HG02588 (cell line): ENCODE measurements at regions not wholly inside any gene's neighbourhood (a gene's known extent, or its start where the extent isn't known, plus 50 kb on each side); places are given as distances from the start of the nearest gene placed in this dataset.

ENCODE experiments used
- ATAC-seq: cut with Tn5 transposase; IDR thresholded peaks from one replicate; pipeline ENCODE4 v1.9.1; 2021; ENCODE audit warnings: mild to moderate bottlenecking, moderate library complexity; ENCODE audit not compliant: unreplicated experiment

DNA sequence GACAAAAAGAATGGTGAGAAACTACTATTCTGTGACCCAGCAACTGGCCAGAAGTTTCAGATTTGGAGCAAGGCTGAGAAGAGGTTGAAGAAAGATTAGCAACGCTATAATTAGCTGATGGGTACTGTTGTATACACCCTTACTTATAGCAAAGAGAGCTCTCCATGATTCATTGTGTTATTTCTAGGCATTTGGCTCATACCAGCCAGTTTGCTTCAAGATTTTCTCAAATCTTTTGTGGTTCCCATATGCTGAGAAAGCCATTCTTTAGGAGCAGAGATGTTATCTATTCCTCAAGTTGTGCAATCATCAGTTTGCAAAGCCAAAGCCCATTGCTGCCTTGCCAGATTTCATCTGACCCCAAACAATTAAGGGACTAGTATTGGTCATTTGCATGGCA, 179.4 kb downstream of the ETS1 start:
- ATAC-seq: no peak

- peak; percentile 68 for ATAC-seq
These were observed 181.4 kb downstream of the ETS1 start for GRCh38 chr11:128405714-128406662.

DNA sequence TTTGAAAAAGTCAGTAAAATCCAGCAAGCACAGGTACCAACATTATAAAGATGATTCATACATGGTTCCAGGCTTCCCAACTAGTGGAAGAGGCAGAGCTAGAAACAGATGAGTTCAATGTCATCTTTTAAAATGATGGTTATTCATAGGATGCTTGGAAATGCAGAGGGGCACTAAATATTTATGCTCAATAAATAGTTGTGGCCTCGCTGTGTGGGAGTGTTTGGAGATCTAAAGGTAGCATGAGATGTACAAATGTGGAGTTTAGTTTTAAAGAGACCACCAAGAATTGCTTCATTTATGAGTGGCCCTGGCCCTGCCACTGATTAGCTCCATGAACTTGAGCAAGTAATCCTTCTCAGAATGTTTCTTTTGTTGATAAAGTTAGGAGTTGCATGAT, 182.2 kb downstream of the ETS1 start:
- no peak for ATAC-seq

DNA sequence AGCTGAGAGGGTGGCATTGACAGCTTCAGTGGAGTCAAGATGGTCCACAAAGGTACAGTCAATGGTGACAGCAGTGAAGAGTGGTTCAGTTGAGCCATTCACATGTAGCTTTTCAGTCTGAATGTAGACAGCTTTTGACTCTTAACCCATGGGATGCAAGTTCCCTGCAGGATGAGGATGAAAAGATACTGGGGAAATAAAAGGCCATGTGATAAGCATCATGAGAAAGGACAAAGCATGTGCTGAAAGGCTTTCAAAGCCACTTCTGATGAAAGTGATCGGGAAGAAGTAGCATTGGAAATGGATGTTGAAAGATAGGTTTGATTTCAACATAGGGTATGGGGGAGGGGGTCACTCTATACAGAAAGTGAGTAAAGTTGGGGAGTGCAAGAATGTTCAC, 182.9 kb downstream of the ETS1 start:
- ATAC-seq: no peak

DNA sequence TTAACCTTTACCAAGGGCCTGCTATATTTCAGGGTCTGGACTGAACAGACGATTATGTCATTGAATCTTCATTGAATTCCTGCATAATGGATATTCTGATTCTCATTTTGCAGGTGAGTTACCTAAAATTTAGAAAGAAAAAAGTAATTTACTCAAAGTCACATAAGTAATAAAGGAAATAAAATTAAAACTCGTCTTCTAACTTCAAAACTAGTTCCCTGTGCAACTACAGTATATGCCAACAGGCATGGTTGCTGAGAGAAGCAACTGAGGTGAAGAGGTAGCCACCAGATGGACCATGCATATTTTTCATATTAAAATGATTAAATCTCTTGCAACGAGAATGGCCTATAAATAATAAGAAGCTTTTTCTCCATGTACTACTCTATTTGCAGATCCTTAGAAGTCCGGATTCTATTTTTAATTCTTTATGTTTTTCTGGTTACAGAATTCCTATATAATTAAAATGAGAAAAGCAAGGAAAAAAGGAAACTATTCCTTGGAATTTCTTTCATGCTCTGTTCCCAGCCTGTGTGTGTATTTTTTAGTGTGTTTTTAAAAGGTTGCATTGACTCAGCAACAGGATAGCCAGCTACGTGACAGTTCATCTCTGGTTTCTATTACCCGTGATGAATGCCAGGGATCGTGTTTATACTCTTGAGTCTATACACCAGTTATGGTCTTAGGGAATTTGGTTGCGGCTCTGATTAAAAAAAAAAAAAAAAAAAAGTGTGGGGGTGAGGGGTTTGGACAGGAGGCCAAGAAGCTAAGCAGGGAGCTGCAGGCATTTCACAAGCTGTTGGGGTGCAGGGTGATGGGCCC, 186.8 kb downstream of the ETS1 start:
- no peak for ATAC-seq

GRCh38 chr11:128399251-128400121, 187.9 kb downstream of the ETS1 start:
- ATAC-seq: peak; percentile 44

GRCh38 chr11:128398517-128399250, 188.7 kb downstream of the ETS1 start:
- no peak for ATAC-seq

DNA sequence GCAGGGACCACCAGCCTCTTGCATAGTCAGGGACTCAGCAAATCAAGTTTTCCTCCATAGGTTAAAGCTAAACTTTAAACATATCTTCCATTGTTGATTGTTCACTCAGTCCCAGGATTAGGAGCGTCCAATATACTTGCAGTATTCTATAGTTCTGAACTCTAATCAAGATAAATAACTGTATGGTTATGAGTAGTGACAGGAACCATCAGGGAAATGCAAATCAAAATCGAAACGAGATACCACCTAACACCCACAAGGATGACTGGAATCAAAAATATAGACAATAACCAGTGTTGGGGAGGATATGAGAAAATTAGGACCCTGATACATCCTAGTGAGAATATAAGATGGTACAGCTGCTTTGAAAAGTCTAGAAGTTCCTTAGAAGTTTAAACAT, 190.0 kb downstream of the ETS1 start:
- no peak for ATAC-seq

DNA sequence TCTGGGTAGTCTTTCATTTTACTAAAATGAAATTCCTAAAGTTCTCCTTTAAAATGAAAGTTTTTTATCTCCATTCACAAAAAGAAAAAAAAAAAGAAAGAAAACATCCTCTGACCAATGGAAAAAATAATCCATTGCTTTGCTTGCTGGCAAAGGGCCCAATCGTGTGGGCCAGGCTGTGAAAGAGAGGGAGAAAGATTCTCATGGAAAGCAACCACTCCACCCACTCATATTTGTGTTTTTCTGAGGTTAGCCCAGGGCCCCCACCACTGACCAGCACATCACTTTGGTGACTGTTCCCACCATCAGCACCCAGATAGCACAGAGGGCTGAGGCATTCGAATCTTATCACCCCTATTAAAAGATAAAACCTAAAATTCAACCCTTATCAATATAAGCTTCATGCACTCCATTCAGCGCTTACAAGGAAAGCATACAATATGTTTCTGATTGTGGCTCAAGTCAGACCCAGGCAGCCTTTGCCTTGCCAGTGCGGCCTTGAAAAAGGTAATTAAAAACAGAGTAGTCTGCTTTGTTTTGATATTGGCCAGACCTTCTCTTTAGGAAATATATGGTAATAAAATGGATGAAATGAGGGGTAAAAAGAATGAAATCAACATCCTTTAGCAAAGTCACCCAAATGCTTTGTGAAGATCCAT, 192.8 kb downstream of the ETS1 start:
- no peak for ATAC-seq

- ATAC-seq: no peak
These were observed 195.1 kb downstream of the ETS1 start for GRCh38 chr11:128392259-128392658.

DNA sequence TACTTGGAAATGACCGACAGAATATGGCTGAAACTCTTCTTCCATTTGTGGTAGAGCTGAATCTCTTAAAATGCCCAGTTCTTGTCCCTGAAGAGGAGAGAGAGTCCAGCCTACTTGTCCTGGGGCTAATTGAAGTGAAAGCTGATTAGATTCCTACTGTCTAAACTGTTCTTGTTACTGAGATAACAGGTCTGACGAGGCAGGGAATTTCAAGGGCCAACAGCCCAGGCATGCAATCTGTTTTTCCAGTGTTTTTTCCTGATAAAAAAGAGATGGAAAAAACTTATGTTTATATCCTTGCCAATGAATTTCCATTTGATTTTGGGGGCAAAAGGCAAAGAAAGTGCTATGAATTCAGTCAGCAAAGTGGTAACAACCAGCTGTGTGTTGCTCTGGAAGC, 195.5 kb downstream of the ETS1 start:
- ATAC-seq: no peak

DNA sequence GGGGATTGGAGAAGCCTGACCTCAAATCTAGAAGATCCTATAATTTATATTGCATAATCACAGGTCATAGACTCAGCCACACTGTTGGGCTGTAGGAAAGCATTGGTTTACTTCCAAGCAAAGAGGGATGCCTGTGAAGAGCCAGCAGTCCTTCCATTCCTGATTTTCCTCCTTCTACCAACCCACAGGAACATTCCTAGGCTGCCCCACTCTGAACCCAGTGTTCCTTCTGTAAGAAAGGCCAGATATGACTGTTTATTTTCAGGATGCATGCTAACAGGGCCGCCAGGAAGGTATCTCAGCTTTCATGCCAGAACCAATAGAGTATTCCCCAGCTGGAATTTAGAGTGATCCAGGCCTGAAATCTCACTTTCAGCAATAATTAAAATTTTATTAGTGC, 197.1 kb downstream of the ETS1 start:
- no peak for ATAC-seq

GRCh38 chr11:128389461-128389976, 197.8 kb downstream of the ETS1 start:
- no peak for ATAC-seq

DNA sequence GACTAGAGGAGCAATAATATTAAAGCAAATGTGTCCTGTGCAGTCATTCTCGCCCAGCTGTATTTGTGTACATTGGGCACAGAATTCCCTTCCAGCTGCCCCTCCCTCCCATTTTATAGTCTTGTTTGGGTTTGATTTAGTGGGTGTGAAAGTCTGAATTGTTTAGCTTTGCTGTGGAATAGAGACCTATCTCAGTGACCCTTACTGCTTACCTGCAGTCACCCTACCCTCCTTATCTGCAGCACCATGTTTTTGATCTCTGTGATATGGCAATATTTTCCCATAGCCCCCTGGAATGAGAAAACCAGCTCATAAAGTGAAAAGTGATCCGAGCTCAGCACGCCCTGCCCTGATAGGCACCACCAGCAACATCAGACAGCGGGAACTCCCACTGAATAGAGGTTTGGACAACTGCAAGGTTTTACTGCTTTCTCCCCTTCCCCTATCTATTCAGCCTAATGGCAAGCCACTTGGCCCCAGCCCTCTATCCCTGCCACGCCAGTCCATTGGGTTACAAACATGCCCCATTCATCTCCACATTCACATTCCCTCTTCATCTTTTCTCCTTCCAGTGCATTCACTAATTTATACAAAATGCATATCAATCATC, 199.0 kb downstream of the ETS1 start:
- ATAC-seq: no peak

DNA sequence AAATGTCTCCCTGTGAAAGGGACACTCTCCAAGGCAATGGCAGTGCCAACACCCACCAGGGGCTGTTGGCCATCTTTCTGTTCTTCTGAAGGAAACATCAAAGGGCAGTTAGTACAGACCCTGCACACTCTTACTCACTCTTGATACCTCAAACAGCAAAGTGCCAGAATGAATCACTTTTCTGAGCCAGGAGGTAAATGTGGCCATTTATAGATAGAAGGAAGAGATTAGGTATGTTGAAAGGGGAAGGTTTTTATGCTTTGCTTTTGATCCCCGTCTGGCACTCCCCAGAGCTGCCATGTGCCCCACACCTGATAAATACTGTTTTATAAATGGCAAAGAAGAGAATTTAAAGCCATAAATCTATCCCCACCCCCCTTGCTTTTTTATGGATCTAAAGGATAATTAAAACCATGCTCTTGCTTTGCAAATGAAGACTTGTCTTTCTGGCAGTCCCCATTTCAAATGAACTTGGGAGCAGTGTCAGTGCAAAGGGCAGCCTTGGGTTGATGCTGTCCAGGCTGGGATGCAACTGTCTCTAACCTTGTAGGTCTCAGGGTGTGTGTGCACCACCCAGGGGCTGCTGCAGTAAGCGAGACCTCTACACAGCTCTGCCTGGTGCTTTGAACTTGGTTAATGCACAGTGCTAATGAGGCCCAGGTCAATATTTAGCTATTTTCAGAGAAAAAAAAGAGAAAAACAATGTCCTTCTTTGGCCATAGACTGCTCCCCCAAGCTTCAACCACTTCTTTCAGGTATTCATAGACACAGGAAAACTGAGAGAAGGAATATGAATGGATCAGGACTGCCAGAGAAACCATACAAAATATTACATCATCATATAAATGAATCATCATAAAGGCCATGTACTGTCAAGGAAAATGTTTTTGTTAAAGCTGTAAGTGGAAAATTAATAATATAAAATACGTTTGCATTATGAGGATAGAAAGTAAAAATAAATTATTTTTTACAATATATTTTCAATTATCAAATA, 207.5 kb downstream of the ETS1 start:
- ATAC-seq: no peak

GRCh38 chr11:128375961-128376360, 211.4 kb downstream of the ETS1 start:
- no peak for ATAC-seq

DNA sequence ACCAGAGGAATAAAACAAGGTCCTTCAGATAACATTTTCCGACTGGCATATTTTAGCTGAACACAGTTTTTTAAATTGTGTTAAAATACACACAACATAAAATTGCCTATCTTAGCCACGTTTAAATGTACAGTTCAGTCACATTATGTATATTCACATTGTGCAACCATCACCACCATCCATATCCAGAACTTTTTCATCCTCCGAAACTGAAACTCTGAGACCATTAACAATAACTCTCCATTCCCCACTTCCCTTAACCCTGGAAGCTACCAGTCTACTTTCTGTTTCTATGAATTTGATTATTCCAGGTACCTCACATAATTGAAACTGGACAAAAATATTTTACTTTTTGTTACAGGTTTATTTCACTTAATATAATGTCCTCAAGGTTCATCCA, 213.3 kb downstream of the ETS1 start:
- no peak for ATAC-seq

- no peak for ATAC-seq
These were observed 214.4 kb downstream of the ETS1 start for GRCh38 chr11:128372977-128373376.
